DMS 273 (cell line): ENCODE measurements at regions not wholly inside any gene's neighbourhood (a gene's known extent, or its start where the extent isn't known, plus 50 kb on each side); places are given as distances from the start of the nearest gene placed in this dataset.

ENCODE experiments used
- DNase-seq: peaks from one replicate; lab custom pipeline; 2025; ENCODE audit not compliant: unreplicated experiment; lab: John Stamatoyannopoulos, UW

DNA sequence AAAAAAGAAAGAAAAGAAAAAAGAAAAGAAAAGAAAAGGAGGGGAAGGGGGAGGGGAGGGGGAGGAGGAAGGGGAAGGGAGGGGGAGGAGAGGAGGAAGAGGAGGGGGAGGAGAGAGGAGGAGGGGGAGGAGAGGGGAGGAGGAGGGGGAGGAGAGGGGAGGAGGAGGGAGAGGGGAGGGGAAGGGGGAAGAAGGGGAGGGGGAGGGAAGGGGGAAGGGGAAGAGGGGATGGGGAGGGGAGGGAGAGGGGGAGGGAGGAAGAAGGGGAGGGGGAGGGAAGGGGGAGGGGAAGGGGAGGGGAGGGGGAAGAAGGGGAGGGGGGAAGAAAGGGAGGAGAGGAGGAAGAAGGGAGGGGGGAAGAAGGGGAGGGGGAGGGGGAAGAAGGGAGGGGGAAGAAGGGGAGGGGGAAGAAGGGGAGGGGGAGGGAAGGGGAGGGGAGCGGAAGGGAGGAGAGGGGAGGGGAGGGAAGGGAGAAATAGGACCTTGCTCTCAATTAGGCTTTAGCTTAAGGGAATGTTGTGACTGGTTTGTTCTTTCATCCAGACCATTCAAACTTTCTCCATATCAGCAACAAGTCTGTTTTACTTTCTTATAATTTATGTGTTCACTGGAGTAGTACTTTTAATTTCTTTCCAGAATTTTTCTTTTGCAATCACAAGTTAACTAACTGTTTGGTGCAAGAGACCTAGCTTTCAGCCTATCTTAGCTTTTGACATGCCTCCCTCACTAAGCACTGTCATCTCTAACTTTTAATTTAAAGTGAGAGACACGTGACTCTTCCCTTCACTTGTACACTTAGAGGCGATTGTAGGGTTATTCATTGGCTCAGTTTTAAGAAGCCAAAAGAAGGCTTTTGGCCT, 76.5 kb upstream of the EGLN3 start:
- no peak for DNase-seq

DNA sequence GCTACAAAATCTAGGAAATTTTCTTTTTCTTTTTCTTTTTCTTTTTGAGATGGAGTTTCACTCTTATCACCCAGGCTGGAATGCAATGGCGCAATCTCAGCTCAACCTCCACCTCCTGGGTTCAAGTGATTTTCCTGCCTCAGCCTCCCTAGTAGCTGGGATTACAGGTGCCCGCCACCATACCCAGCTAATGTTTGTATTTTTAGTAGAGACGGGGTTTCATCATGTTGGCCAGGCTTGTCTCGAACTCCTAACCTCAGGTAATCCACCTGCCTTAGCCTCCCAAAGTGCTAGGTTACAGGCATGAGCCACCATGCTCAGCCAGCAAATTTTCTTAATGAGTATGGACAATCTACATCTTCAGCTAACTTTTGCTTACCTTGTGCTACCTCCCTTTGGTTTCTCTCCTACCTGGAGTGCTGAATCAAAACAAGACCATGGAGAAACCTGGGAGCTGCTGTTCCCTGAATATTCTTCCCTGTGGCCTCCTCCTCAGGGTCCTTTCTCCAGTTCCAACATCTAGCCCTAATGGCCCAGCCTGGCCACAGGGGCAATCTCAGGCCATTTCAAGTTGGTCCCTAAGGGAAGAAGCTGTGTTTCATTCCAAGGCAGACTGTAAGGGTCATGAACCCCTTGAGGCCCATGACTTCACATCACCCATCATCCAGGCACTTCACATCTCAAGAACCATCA, 74.6 kb upstream of the EGLN3 start:
- DNase-seq = no peak

DNA sequence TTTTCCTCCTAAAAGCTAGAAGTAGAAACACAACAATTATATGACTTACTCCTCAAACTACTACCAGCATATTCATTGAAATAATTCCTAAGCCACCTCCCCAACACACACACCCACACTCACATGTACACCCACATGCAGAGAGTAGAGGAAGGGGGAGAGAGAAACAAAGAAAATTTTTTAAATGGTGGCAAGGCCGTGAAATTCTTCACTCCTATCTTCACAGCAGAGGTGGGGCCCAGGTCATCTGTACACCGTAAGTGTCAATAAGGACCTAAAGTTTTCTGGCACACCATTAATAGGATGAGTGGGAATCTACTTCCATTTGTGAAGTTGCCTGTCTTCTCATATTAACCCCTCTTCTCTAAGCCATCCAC, 73.9 kb upstream of the EGLN3 start:
- DNase-seq = no peak

DNA sequence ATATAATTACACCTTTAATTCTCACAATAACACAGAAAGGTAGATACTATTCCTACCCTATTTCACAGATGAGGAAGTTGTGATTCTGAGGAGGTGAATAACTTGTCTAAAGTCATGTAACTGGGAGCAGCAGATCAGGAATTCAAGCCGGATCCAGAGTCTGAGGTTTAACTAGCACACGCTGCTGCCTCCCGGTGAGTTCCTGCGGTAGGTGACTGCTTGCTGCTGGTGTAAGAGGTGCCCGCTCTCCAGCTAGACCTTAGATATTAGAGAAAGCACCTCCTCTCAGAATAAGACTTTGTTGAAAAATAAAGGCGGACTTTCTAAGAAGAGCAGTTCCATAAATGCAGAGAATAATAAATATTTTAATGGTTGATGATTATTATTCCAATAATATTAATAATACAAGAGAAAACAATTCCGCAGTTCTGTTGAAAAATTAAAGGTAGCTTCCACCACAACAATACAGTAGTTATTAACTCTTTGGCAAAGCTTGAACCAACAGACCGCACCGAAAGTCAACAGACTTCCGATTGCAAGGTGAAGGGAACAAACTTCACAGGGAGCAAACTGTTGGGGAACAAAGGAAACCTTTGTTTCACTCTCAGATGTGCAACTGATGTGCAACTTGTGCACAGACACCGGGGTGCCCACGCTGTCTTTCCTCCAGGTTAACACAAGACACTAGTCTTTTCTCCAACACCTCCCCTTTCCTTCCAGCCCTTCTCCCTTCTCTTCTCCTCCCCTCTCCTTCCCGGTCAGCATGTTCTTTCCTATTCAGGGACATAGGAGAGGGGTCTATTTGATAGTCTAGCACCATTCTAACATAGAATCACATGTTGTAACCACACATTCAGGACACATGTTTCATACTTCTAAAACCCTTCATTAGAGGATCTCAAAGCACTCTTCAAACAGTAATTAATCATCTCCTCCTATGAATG, 73.2 kb upstream of the EGLN3 start:
- DNase-seq = peak; percentile 12

DNA sequence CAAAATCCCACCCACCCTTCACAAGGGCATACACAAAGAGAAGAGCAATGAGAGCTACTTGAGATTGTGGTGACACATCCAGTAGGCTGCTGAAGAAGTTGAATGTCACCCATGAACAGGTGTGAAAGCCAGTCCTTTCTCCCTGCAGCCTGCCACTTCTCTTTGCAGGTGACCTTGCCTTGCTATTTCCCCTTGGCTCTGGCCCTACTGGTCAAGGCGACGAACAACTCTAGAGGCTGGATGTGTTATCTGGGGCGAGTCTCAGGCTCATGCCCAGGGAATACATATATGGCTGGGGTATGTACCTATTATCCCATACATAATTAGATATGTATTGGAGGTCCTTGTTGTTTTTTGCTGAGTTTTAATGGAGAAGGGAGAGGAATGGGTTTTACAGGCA, 70.2 kb upstream of the EGLN3 start:
- DNase-seq = no peak

DNA sequence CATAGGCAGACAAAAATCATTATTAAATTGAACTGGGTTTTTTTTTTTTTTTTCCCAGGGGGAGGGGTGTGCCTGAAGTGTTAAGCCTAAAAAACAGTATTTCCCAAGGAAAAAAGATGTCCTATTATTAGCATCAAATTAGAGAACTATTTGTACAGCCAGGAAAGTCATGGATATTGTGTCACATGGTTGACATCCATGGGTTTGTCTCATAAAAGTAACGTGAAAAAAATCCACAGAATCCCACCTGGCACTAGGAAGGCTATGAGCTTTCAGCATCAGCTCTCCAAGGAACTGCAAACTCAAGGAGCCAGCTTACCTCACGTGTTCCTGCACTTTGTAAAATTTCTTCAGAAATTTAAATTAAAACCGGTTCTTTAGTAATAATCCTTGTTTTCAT, 69.1 kb upstream of the EGLN3 start:
- no peak for DNase-seq

DNA sequence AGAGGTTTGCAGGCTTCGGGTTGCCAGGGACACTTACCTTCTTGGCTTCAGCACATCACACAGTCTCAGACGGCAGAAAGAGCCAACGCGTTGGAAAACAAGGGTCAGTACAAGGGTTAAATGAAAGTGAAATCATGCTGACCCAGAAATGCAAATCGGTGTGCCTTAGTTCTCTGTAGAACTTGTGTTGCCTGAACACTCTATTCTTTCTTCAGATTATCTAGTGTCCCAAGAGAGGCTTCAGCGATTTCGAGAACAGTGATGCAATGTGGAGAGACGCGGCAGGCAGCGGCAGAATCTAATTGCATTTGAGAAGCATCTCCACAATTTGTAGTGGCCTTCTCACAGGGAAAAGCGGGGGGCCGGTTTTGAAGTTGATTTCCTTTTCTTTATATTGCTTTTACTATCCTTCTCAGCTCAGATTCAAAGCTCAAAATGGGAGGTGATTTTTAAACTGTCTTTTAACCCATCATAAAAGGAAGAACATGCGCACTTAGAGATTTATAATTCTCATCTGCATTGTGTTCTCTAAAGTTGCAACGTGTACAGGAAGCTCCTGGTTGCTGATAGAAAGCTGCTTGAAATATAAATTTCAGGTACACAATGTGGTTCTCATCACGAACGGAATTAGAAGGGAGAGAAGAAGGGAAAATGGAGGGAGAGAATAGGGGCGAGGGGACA, 67.8 kb upstream of the EGLN3 start:
- DNase-seq = no peak

DNA sequence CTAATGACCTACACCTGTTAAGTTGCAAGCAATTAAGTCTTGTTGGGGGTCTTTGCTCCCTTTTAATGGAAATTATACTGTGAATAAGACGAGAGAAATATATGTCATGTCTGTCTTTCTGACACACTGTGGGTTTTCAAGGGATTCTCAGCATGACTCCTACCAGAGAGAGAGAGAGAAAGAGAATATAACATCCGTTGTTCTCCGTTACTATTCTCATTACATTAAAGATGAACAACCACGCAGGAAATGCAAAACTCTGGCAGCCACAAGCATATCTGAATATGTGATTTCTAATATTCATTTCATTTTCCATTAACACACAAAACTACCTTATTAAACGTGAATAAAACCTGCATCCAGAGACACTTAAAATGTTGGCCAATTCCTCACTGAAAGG, 67.3 kb upstream of the EGLN3 start:
- no peak for DNase-seq

DNA sequence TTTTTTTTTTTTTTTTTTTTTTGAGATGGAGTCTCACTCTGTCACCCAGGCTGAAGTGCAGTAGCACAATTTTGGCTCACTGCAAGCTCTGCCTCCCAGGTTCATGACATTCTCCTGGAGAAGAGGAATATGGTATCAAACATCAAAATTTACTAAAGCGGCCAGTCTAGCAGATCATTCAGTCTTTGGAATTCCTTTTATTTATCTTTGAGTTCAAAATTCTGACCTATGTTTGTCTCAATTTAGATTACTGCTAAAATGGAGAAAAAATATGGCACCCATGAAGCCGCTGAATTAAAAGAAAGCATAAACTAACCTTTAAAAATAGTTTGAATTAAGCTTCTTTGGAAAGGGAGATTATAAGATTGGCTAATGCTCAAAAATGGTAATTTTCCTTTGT, 64.5 kb upstream of the EGLN3 start:
- no peak for DNase-seq

DNA sequence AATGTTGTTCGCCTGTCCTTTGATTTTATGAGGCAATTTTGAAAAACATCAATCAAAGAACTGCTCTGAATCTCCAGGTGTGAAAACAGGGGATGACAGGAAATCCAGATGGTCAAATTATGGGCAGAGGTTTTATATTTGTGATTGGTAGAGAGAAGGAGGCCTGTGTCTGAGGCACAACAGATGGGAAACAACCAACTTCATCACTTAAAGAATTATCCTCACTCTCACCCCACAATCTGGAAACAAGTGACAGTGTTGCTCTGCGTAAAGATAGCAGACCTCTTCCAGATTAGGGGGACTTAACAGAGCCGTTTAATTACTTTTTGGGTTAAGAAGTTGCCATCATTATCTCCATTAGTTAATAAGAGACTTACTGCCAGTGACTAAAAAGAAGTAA, 64.1 kb upstream of the EGLN3 start:
- peak; percentile 42 for DNase-seq

DNA sequence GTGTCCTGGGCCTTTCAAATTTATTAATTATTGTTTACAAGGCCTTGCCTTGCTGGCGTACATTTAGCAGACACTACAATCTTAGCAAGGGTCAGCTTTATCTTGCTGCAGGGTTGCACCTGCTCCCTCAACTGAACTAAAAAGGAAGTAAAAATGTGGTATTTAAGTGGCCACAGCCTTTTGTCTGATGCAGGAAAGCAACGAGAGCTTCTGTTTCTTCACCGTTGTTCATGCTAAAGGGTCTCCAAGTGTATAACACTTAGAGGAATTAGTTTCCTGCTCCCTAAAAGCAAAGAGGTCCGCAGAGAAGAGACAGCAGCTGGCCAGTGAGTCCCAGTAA, 62.8 kb upstream of the EGLN3 start:
- DNase-seq = no peak

DNA sequence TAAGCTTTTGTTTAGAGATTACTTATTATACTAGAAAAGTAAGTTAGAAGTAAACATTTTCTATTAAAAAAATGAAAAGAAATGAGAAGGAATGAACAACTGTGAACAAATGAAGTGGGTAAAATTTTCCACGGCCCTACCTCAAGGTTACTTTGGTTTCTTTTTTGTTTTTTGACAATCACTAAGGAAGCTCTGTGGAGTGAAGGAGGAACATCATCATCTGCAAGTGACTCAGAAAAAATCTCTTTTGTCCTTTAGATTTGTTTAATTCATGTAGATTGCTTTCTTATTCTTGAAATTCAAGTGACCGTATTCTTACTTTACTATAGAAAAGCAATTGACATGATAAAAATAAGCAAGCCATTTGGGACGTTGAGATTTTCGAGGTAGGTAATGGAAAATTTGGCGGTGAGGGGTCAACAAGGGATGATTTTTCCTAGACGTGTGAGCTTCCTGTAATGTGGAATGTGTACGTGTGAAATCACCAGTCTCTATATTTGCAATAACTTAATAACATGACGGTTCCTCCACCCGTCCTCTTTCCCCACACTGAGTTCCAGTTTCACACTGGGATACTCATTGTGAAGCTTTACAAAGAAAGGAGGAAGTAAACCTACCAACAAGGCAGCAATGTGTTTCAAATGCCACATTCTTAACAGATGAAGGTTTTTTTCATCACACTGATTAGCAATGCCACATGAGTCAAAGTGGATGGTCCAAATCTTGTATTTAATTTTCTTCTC, 62.3 kb upstream of the EGLN3 start:
- no peak for DNase-seq

DNA sequence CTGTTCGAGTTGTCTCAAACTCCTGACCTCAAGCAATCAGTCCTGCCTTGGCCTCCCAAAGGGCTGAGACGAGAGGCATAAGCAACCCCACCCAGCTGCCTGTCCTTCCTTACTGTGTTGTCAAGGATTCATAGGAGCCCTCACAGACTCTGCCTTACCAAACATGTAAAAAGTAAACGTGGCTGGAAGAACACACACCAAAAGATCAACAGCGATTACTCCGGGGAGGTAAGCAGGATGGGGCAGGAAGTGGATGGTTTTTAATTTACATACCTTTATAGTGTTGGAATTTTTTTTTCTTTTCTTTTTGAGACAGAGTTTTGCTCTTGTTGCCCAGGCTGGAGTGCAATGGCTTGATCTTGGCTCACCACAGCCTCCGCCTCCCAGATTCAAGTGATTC, 61.5 kb upstream of the EGLN3 start:
- DNase-seq = no peak

DNA sequence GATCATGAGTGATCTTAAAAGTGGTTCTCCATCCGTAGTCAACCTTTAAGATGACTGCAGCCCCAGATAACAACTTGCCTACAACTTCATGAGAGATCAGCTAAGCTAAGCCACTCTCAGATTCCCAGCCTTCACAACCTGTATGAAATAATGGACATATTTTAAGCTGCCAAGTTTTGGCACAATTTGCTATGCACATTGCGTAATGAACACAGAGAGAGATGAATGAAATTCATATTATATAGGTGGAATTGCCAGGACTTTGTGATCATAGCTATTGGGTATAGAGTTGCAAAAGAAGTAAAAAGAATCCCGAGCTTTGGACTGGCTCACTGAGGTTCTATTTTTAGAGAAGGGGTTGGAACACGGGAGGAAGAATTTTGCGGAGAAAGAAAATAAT, 59.1 kb upstream of the EGLN3 start:
- DNase-seq = no peak

DNA sequence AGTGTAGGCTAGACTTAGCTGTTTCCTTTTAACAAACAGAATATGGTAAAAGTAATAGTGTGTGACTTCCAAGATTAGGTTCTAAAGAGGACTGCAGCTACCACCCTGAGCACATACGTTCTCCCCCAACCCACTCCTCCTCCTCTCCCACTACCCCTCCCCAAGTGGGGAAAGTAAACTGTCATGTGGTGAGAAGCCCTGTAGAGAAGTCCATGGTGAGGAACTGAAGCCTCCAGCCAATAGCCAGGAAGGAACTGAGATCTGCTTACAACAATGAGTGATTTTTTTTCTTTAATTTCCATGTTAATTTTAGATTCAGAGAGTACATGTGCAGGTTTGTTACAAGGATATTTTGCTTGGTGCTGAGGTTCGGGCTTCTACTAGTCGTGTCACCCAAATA, 57.0 kb upstream of the EGLN3 start:
- DNase-seq = no peak

DNA sequence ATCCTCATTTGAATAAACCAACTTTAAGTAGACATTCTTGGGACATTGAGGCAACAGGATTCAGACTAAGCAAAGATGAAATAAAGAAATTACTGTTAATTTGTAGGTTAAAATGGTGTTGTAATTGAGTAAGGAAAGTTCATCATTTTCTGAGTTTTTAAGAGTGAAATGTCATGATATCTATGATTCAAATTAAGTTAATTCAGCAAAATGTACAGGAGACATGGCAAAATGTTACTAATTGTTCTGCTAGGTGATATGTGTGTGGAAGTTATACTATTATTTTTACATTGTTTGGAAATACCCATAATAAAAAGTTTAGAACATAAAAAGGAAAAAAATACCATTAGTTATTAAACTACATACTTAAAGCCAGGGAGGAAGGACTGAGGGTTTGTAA, 55.0 kb upstream of the EGLN3 start:
- no peak for DNase-seq

DNA sequence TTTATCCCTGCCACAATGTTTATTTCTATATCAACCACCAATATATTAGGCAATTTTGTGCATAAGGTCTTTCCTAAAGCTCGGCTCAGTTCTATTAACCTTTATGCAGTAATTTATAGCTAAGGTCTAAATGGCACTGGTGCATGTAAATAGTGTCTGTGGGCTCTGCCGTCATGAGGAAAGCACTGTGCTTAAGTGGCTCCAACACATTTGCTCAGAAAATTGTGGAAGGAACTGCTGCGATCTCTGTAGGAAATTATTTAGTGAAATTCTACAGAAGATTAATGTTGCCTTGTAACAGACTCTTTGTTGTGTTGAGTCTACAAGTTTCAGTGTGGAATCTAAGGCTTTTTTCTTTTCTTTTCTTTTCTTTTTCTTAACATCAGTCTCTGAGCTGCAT, 54.0 kb upstream of the EGLN3 start:
- DNase-seq = no peak

DNA sequence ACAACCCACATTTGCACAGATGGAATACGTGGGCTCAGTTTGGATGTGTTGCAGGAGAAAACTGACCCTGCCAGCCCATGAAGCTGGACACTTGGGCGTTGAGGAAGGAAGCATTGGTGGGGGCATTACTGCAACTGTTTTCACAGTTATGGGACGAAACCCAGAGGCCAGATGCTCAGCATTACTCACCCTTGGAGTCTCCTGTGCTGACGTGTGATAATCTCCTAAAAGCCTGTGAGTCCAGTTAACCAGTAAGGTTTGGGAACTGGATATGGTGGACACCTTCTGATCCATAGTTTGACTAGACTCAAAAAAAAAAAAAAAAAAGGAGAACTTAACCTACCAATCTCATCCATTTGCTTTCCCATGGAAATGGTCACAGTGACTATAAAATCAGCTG, 52.8 kb upstream of the EGLN3 start:
- DNase-seq = no peak

DNA sequence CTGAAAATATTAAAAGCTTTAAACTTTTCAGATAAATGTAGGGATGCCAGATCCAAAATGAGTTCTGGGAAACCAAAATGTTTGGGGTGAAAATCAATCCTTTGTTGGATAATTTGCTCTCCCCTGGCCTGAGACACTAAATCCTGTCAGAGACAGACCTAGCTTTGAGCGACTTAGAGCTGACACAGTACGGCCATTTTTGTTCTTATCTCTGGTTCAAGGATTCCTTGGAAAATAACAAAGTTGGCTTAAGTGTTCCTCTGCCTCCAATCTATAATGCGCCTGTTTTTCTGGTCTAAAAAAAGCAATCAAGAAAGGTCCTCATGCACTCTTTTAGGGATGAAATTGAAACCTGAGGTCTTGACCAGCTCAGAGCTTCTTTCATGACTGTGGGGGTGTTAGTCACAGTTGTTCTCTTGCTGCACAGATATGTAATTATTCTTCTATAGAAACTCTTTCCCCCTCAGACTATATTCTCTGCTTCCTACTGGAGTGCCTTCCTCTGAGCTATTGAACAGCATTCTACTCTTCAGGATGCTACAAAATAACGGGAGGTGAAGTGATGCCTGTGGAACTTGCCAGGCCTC, 52.3 kb upstream of the EGLN3 start:
- DNase-seq = no peak
